Spinal cord (tissue), 9 donors: ENCODE measurements at regions not wholly inside any gene's neighbourhood (a gene's known extent, or its start where the extent isn't known, plus 50 kb on each side); places are given as distances from the start of the nearest gene placed in this dataset.
"Not testable (repeated sequence)": the region's sequence is repeated elsewhere in the genome, so short reads cannot be mapped to it uniquely, and the experiment has no call there.

Experiments used
- DNase-seq, 6 donors: peaks; one replicate each; pipeline versions ENCODE4 v3.0.0 to v3.0.0-alpha.2; 2013 to 2015; ENCODE audit warnings: low spot score in 6 of 6, low read depth in 4 of 6
- H3K27ac ChIP-seq: one replicate; pipeline ENCODE4 v1.5.1; 2013; ENCODE audit warnings: low read depth, low read length, control low read depth
- H3K27me3 ChIP-seq: one replicate; pipeline ENCODE4 v1.6.1; 2013; ENCODE audit warnings: low read length; ENCODE audit not compliant: control insufficient read depth, insufficient read depth
- H3K36me3 ChIP-seq: one replicate; pipeline ENCODE4 v1.6.1; 2013; ENCODE audit warnings: low read length; ENCODE audit not compliant: control insufficient read depth, insufficient read depth
- H3K4me1 ChIP-seq: one replicate; pipeline ENCODE4 v1.6.1; 2013; ENCODE audit warnings: low read length; ENCODE audit not compliant: control insufficient read depth, insufficient read depth
- H3K4me3 ChIP-seq: one replicate; pipeline ENCODE4 v1.5.1; 2013; ENCODE audit warnings: low read depth, low read length, control low read depth
- H3K9me3 ChIP-seq: one replicate; pipeline ENCODE4 v1.6.1; 2013; ENCODE audit warnings: low read length; ENCODE audit not compliant: control insufficient read depth, insufficient read depth
- WGBS: methylation state at CpG from one replicate; pipeline ENCODE4 v1.1.5; 2013; ENCODE audit warnings: missing lambda C conversion rate; ENCODE audit not compliant: insufficient coverage; 5-methylcytosine and 5-hydroxymethylcytosine counted together
- donor health status: healthy.

GRCh38 chr7:159213253-159213652 is 68.6 kb upstream of the VIPR2 start:
- Histone ChIP-seq H3K36me3 (no peaks in the 10 kb centered on the region), H3K4me1 (peaks cover 13% of the 10 kb centered on the region), H3K9me3 (no peaks in the 10 kb centered on the region), H3K4me3 (no peak overlapping the region), H3K27me3 (no peaks in the 10 kb centered on the region), H3K27ac (no peak overlapping the region)
- no peak for DNase-seq
- no CpG with 5 or more reads among the region's 2 CpGs for WGBS

GRCh38 chr7:159212226-159212625 is 67.6 kb upstream of the VIPR2 start:
- DNase-seq = peak in 1 of 6 donors; percentile 9
- Histone ChIP-seq H3K27ac (no peak overlapping the region), H3K9me3 (no peaks in the 10 kb centered on the region), H3K36me3 (no peaks in the 10 kb centered on the region), H3K27me3 (no peaks in the 10 kb centered on the region), H3K4me3 (no peak overlapping the region), H3K4me1 (peaks cover 13% of the 10 kb centered on the region)
- 48% methylated on average over 3 of the region's 4 CpGs for WGBS

GRCh38 chr7:159211540-159212182 is 67.0 kb upstream of the VIPR2 start:
- peak overlapping the region; percentile 49 for H3K27ac ChIP-seq
- 36% methylated on average over 17 of the region's 19 CpGs for WGBS

GRCh38 chr7:159210581-159211235 is 66.0 kb upstream of the VIPR2 start:
- Histone ChIP-seq H3K4me3 (no peak overlapping the region), H3K27ac (no peak overlapping the region), H3K9me3 (no peaks in the 10 kb centered on the region), H3K4me1 (peaks cover 13% of the 10 kb centered on the region), H3K36me3 (no peaks in the 10 kb centered on the region), H3K27me3 (no peaks in the 10 kb centered on the region)
- no peak for DNase-seq
- no CpG with 5 or more reads among the region's 1 CpG for WGBS

More at GRCh38 chr7:159211540-159212182, 67.0 kb upstream of the VIPR2 start:
- no peak overlapping the region for H3K4me3 ChIP-seq
- peaks cover 13% of the 10 kb centered on the region for H3K4me1 ChIP-seq
- DNase-seq = peak; percentile 15 to 73 (median 38)
- H3K9me3 ChIP-seq = no peaks in the 10 kb centered on the region
- no peaks in the 10 kb centered on the region for H3K27me3 ChIP-seq
- no peaks in the 10 kb centered on the region for H3K36me3 ChIP-seq

- no peaks in the 10 kb centered on the region for H3K27me3 ChIP-seq
- H3K4me3 ChIP-seq = no peak overlapping the region
- WGBS = 85% methylated on average over 2 of the region's 3 CpGs
- no peak for DNase-seq
- H3K27ac ChIP-seq = no peak overlapping the region
- H3K9me3 ChIP-seq = no peaks in the 10 kb centered on the region
- no peaks in the 10 kb centered on the region for H3K36me3 ChIP-seq
- peaks cover 13% of the 10 kb centered on the region for H3K4me1 ChIP-seq
These were observed 64.8 kb upstream of the VIPR2 start for GRCh38 chr7:159209429-159209828.

GRCh38 chr7:159207951-159208350 is 63.3 kb upstream of the VIPR2 start:
- Histone ChIP-seq H3K27ac (no peak overlapping the region), H3K9me3 (no peaks in the 10 kb centered on the region), H3K27me3 (no peaks in the 10 kb centered on the region), H3K36me3 (no peaks in the 10 kb centered on the region), H3K4me3 (no peak overlapping the region), H3K4me1 (peaks cover 12% of the 10 kb centered on the region)
- WGBS = 100% methylated on average over 2 of the region's 2 CpGs
- peak in 1 of 6 donors; percentile 30 for DNase-seq

GRCh38 chr7:159207393-159207792 is 62.7 kb upstream of the VIPR2 start:
- Histone ChIP-seq H3K36me3 (no peaks in the 10 kb centered on the region), H3K27me3 (no peaks in the 10 kb centered on the region), H3K4me1 (peaks cover 8% of the 10 kb centered on the region), H3K9me3 (no peaks in the 10 kb centered on the region), H3K4me3 (no peak overlapping the region), H3K27ac (no peak overlapping the region)
- no peak for DNase-seq
- WGBS = 82% methylated on average over 1 of the region's 5 CpGs

- Histone ChIP-seq H3K36me3 (no peaks in the 10 kb centered on the region), H3K4me3 (no peak overlapping the region), H3K9me3 (no peaks in the 10 kb centered on the region), H3K27me3 (no peaks in the 10 kb centered on the region), H3K4me1 (no peaks in the 10 kb centered on the region), H3K27ac (no peak overlapping the region)
- 80% methylated on average over 5 of the region's 5 CpGs for WGBS
- no peak for DNase-seq
These were observed 61.2 kb upstream of the VIPR2 start for GRCh38 chr7:159205833-159206232.

- H3K4me3 ChIP-seq = no peak overlapping the region
- 81% methylated on average over 9 of the region's 10 CpGs for WGBS
- DNase-seq = no peak
These were observed 60.0 kb upstream of the VIPR2 start for GRCh38 chr7:159204664-159205063.

GRCh38 chr7:159203253-159203652 is 58.6 kb upstream of the VIPR2 start:
- H3K27me3 ChIP-seq, DNase-seq, H3K27ac ChIP-seq, H3K9me3 ChIP-seq, H3K36me3 ChIP-seq, H3K4me3 ChIP-seq, H3K4me1 ChIP-seq: not testable (repeated sequence)
- WGBS = 96% methylated on average over 7 of the region's 9 CpGs

More at GRCh38 chr7:159204664-159205063, 60.0 kb upstream of the VIPR2 start:
- Histone ChIP-seq H3K27ac (no peak overlapping the region), H3K36me3 (no peaks in the 10 kb centered on the region), H3K9me3 (no peaks in the 10 kb centered on the region), H3K4me1 (no peaks in the 10 kb centered on the region), H3K27me3 (no peaks in the 10 kb centered on the region)
